ENCODE measurements at regions not wholly inside any gene's neighbourhood (a gene's known extent, or its start where the extent isn't known, plus 50 kb on each side); places are given as distances from the start of the nearest gene placed in this dataset.

DNA sequence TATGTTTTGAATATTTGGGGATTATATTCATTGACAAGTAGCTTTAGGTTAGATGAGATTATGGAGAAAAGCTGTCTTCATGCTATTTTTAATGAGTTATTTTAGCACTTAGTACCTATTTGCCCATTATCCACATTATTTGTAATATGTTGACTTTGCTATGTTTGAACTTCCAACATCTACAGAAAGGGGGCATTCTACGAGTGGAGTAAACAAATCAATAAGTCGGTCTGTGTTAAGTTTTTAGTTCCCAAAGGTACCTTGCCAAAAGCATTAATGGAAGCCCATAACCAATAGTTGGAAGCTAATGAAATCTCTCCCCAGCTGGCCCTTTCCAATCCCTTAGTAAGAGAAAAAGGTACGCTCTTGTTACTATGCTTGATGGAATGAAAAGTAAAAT lies 250.0 kb upstream of the E2F7 start:
- TF ChIP-seq, protein P1, sequence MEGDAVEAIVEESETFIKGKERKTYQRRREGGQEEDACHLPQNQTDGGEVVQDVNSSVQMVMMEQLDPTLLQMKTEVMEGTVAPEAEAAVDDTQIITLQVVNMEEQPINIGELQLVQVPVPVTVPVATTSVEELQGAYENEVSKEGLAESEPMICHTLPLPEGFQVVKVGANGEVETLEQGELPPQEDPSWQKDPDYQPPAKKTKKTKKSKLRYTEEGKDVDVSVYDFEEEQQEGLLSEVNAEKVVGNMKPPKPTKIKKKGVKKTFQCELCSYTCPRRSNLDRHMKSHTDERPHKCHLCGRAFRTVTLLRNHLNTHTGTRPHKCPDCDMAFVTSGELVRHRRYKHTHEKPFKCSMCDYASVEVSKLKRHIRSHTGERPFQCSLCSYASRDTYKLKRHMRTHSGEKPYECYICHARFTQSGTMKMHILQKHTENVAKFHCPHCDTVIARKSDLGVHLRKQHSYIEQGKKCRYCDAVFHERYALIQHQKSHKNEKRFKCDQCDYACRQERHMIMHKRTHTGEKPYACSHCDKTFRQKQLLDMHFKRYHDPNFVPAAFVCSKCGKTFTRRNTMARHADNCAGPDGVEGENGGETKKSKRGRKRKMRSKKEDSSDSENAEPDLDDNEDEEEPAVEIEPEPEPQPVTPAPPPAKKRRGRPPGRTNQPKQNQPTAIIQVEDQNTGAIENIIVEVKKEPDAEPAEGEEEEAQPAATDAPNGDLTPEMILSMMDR (IDR thresholded peaks at IDR 0.05) = no peak
- no peak for TF ChIP-seq POLR2A (IDR thresholded peaks at IDR 0.05)
